GM12872 (cell line): ENCODE measurements at regions not wholly inside any gene's neighbourhood (a gene's known extent, or its start where the extent isn't known, plus 50 kb on each side); places are given as distances from the start of the nearest gene placed in this dataset.

ENCODE experiments used
- CTCF ChIP-seq: IDR thresholded peaks from 3 replicates; pipeline ENCODE4 v1.5.1; 2011; ENCODE audit warnings: low read depth, mild to moderate bottlenecking, low read length, moderate library complexity; ENCODE audit not compliant: insufficient read depth

- TF ChIP-seq CTCF: no peak
These were observed 85.4 kb upstream of the MIER3 start for GRCh38 chr5:57037355-57037754.

- TF ChIP-seq CTCF: no peak
These were observed 89.6 kb upstream of the MIER3 start for GRCh38 chr5:57041570-57041969.

GRCh38 chr5:57042524-57042931, 90.6 kb upstream of the MIER3 start:
- no peak for TF ChIP-seq CTCF

GRCh38 chr5:57054135-57054534, 102.2 kb upstream of the MIER3 start:
- TF ChIP-seq CTCF: no peak

GRCh38 chr5:57054671-57055070, 102.7 kb upstream of the MIER3 start:
- TF ChIP-seq CTCF: no peak

GRCh38 chr5:57055731-57056130, 103.8 kb upstream of the MIER3 start:
- TF ChIP-seq CTCF: no peak

GRCh38 chr5:57063773-57064172, 110.1 kb upstream of the GPBP1 start:
- no peak for TF ChIP-seq CTCF
